Daoy (cell line): ENCODE measurements at regions not wholly inside any gene's neighbourhood (a gene's known extent, or its start where the extent isn't known, plus 50 kb on each side); places are given as distances from the start of the nearest gene placed in this dataset.
A peak's percentile ranks its signal among the peaks of the same experiment; 100 is the strongest.

Experiments used
- DNase-seq: peaks from one replicate; pipeline ENCODE4 v3.0.0-alpha.2; 2015; ENCODE audit warnings: low read depth

DNA sequence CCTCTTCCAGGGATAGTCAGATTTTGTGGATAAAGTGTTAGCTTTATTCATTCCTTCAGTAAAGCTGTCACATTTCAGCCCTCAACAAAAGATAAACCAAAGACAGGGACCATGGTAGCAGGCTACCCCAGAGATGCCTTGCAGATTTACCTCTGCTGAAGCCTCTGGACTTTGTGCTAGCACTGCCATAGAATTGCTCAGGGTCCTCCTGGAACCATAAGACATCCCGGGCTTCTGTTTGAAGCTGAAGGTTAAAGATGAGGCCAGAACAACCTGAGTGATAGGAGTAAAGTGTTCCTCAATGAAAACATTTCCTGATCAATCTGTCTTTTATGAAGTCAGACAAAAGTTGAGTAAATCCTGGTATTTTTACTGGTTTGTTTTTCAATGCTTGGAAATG lies 57.5 kb upstream of the ARL15 start:
- DNase-seq, result no peak

DNA sequence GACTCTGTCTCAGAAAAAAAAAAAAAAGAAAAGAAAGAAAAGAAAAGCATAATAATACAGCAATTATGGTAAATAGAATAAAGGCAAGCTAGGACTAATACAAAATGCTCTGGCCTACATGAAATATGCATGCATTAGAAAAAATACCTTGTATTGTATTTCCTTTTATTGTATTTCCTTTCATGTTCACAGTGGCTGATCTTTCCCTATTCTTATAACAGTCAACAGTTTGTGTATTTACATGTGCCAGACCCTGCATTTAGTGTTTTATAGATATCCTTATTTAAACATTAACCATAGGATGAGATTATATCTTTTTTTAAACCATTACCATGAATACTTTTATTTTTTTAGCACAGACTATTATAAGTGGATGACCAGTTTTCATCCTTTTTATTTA lies 56.3 kb upstream of the ARL15 start:
- DNase-seq, result no peak

DNA sequence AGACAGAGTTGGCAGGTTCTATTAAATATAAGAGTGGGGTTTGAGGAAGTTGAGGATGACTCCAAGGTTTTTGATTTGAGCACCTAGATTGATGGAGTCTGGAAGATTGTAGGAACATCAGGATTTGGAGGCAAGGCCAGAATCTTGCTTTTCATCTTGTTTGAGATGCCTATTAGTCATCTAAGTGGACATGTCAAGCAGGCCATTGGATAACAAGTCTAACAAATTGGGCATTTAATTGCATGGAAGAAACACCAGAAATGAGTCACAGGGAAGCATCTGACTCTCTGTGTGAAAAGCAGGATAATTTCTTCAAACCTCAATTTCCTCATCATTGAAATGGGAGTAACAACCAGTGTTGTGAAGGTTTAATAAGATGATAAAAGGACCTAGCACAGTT lies 53.3 kb upstream of the ARL15 start:
- DNase-seq, result peak; percentile 45

DNA sequence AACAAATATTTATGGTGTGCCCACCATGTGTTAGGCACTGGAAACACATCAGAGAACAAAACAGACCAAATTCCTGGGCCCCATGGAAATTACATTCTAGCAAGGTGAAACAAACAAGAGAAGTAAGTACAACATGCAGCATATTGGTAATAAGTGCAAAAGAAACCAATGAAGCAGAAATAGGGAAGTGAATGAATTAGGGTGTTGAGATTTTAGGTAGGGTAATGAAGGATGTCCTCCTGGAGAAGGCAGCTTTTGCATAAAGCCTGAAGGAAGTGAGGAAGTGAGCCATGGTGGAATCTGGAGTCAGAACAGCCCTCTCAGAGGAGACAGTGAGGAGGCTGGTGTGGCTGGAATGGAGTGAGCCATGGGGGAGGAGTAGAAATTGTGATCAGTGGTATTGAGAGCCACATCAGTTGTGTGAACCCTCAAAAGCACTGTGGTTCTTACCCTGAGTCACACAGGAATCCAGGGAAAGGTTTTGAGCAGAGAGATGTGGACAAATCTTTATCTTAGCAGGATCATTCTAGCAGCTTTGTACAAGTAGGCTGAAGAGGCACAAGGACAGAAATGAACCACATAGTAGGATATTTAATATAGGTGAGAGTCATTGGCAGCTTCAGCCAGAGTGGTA lies 52.7 kb upstream of the ARL15 start:
- peak; percentile 23 for DNase-seq

DNA sequence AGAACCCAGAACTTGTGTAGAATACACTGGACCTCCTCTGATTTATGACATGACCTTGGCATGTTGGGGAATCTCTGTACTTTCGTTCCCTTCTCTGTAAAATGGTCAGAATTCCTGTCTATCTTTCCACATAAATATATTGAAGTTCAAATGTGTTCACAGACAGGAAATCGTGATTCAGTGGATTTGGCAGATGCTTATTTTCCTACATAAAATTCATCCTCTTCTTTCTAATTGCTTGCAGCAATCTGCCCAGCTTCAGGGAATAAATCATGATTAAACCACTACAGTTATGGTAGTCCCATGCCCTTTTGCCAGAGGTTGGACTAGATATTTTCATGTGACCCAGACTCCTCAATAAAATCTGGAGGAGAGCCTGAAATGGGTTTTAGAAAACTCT lies 52.1 kb upstream of the ARL15 start:
- no peak for DNase-seq

DNA sequence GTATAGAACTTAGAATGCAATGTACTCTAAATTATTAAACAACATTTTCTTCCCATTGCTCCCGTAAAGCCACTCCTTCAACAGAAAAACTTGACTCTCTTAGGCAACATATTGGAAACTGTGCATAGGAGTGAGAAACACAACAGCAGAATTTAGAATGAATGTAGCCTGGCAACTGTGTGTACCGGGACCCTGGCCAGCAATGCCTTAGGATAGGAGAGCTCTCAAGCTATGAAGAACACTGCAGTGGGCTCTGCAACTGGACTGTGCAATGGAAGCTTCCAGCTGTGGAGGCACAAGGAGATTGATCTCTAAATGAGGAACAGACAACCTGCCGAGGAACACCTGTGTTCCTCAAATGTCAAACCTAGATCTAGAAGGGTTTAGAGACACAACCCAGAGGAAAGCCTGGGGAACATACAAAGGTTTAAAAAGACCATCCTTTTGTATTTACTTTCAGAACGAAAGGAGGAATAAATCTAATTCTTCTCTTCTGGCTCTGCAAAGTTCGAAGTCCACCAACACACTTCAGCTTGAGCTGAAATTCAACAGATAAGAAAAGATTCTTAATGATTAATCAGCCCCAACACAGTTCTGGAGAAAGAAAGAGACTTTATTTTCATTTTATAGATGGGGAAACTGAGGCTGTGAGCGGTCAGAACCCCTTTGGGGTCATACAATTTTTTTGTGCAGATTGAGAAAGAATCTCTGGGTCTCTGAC lies 51.5 kb upstream of the ARL15 start:
- DNase-seq, result no peak

DNA sequence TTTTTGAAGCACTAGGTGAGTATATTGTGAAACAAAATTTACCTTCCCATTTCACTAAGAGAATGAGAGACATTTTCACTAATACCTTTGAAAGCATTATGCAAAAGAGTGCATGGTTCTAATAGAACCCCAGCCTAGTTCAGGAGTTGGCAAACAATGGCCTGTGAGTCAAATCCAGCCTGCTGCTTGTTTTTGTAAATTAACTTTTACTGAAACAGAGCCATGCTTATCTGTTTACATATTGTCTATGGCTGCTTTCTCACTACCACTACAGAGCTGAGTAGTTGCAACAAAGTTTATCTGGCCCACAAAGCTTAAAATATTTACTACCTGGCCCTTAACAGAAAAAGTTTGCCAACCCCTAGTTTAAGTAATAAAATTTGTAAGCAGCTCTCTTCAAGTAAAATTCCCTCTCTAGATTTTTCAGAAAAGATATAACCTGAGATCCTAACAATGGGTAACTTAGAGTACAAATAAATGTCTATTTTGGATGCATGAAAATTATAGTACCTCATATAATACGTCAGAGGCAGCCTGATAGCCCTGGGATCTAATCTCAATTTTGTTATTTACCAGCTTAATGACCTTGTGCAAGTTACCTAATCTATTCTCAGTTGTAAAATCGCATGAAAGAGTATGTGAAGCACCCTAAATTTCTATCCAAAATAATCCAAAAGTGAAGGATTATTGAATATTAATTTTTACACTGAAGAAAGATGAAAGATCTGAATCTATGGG lies 50.7 kb upstream of the ARL15 start:
- DNase-seq, result no peak
